GM12878 (cell line): ENCODE measurements at regions not wholly inside any gene's neighbourhood (a gene's known extent, or its start where the extent isn't known, plus 50 kb on each side); places are given as distances from the start of the nearest gene placed in this dataset.
"Not testable (repeated sequence)": the region's sequence is repeated elsewhere in the genome, so short reads cannot be mapped to it uniquely, and the experiment has no call there.

Source experiments
- ATAC-seq: fragments of 200-7000 bp; cut with Tn5 transposase; 3 replicates; pipeline ENCODE4 v1.9.1; 2020; ENCODE audit warnings: mild to moderate bottlenecking, moderate library complexity
- BruUV-seq: library from RNA; stranded (reverse); fragments of 400-500 nt; replicated peaks from 2 replicates; lab custom pipeline; 2021; lab: Mats Ljungman, UMichigan
- CTCF ChIA-PET: fragments of 300-600 bp; sonication (Branson Sonifier 250); formaldehyde crosslinking; extraction: SDS; loops from one replicate; lab custom pipeline; 2021; ENCODE audit warnings: inconsistent platforms; lab: Yijun Ruan, JAX
- POLR2A ChIA-PET: fragments of 350-600 bp; formaldehyde crosslinking; extraction: SDS; loops from one replicate; lab custom pipeline; 2021; ENCODE audit warnings: inconsistent platforms; lab: Charles Lee
- RAD21 ChIA-PET: fragments of 300-600 bp; sonication (Branson Sonifier 250); formaldehyde crosslinking; loops from one replicate; lab custom pipeline; 2023; ENCODE audit warnings: antibody characterized with exemption; ENCODE audit not compliant: unreplicated experiment; lab: Charles Lee
- SMC1A ChIA-PET: fragments of 300-600 bp; sonication (Branson Sonifier 250); formaldehyde crosslinking; loops from one replicate; lab custom pipeline; 2023; ENCODE audit not compliant: unreplicated experiment, uncharacterized antibody; lab: Charles Lee
- DNase-seq: peaks from one replicate; pipeline ENCODE4 v3.0.0-alpha.2; 2011; ENCODE audit warnings: low read depth, low spot score
- FAIRE-seq: peaks from 3 replicates; lab custom pipeline; 2011; peaks lifted over from hg19 to GRCh38; lab: Jason Lieb, UNC
- H2AFZ ChIP-seq: 2 replicates; pipeline ENCODE4 v1.6.0; 2011; ENCODE audit warnings: low read depth, low read length, control low read depth; ENCODE audit not compliant: control insufficient read depth
- H3K27ac ChIP-seq: 2 replicates; pipeline ENCODE4 v1.5.1; 2011; ENCODE audit warnings: control low read depth; ENCODE audit not compliant: control insufficient read depth, insufficient read depth
- H3K27me3 ChIP-seq, 2 experiments: replicated peaks in 1 of 2; 2 replicates each; pipeline versions ENCODE4 v1.6.0 to v1.6.1; 2011; ENCODE audit warnings: low read length in 1 of 2; ENCODE audit not compliant: control insufficient read depth in 2 of 2, insufficient read depth in 2 of 2
- H3K36me3 ChIP-seq, 2 experiments: 2 replicates each; pipeline ENCODE4 v1.5.1; 2011; ENCODE audit warnings: low read length in 1 of 2; ENCODE audit not compliant: control insufficient read depth in 2 of 2, insufficient read depth in 2 of 2
- H3K4me1 ChIP-seq: 2 replicates; pipeline ENCODE4 v1.6.1; 2011; ENCODE audit warnings: mild to moderate bottlenecking, low read length, moderate library complexity, mixed read lengths; ENCODE audit not compliant: control insufficient read depth, insufficient read depth
- H3K4me2 ChIP-seq: 2 replicates; pipeline ENCODE4 v1.6.0; 2011; ENCODE audit warnings: control low read depth; ENCODE audit not compliant: control insufficient read depth, insufficient read depth
- H3K4me3 ChIP-seq: fragments of 200-600 bp; sonication (generic); 2 replicates; pipeline ENCODE4 v1.5.1; 2016
- H3K79me2 ChIP-seq: 2 replicates; pipeline ENCODE4 v1.6.0; 2011; ENCODE audit warnings: low read length; ENCODE audit not compliant: control insufficient read depth, insufficient read depth
- H3K9ac ChIP-seq: 2 replicates; pipeline ENCODE4 v1.8.0; 2011; ENCODE audit warnings: low read length, control low read depth, mixed read lengths; ENCODE audit not compliant: control insufficient read depth, insufficient read depth
- H3K9me3 ChIP-seq: replicated peaks from 3 replicates; pipeline ENCODE4 v1.5.1; 2011; ENCODE audit warnings: mild to moderate bottlenecking, low read length; ENCODE audit not compliant: control insufficient read depth, insufficient read depth
- H4K20me1 ChIP-seq: 2 replicates; pipeline ENCODE4 v1.6.0; 2011; ENCODE audit not compliant: control insufficient read depth, insufficient read depth
- CBFB ChIP-seq: IDR thresholded peaks from 2 replicates; pipeline ENCODE4 v1.6.1; 2016; ENCODE audit warnings: antibody characterized with exemption, low read depth
- EGR1 ChIP-seq, 2 experiments: IDR thresholded peaks; 1 replicate in 1 of 2; 2 replicates in 1 of 2; pipeline ENCODE4 v1.6.1; 2011 to 2012; ENCODE audit warnings: low read depth in 2 of 2, low read length in 2 of 2, borderline replicate concordance in 1 of 2, mild to moderate bottlenecking in 1 of 2, moderate library complexity in 1 of 2
- HCFC1 ChIP-seq: fragments of 150-350 bp; IDR thresholded peaks from 2 replicates; pipeline ENCODE4 v1.6.1; 2014; ENCODE audit warnings: low read length
- HDAC6 ChIP-seq: fragments of 200-600 bp; sonication (generic); IDR thresholded peaks from one replicate; pipeline ENCODE4 v1.8.0; 2017; ENCODE audit warnings: antibody characterized with exemption; ENCODE audit not compliant: unreplicated experiment
- MEF2A ChIP-seq: IDR thresholded peaks from 2 replicates; pipeline ENCODE4 v1.6.1; 2011; ENCODE audit warnings: low read depth, mild to moderate bottlenecking, low read length, moderate library complexity; ENCODE audit not compliant: insufficient read depth
- PRDM15 ChIP-seq: fragments of 450-650 bp; formaldehyde crosslinking; IDR thresholded peaks from 2 replicates; pipeline ENCODE4 v1.4.0; 2020; ENCODE audit warnings: mild to moderate bottlenecking, moderate library complexity
- WGBS: methylation state at CpG from one replicate; pipeline ENCODE4 v1.1.6; 2016; ENCODE audit warnings: low lambda C conversion rate; ENCODE audit not compliant: insufficient replicate concordance, insufficient coverage; ENCODE audit errors: missing lambda C conversion rate; 5-methylcytosine and 5-hydroxymethylcytosine counted together
- in situ Hi-C: fragments of 300-500 bp; cut with MboI; formaldehyde crosslinking; loops from 9 replicates; pipeline ENCODE4 v1.14.3; 2018; ENCODE audit warnings: mixed read lengths
- intact Hi-C: fragments of 100-400 bp; cut with micrococcal nuclease; formaldehyde crosslinking; loops from one replicate; pipeline ENCODE4 v1.14.2; 2022; ENCODE audit not compliant: unreplicated experiment

GRCh38 chr13:54057416-54057815, 1028.8 kb downstream of the OLFM4 start:
- FAIRE-seq, SMC1A ChIA-PET: not testable (repeated sequence)

GRCh38 chr13:54069958-54070357, 1041.3 kb downstream of the OLFM4 start:
- DNase-seq, SMC1A ChIA-PET, H3K79me2 ChIP-seq, H4K20me1 ChIP-seq, FAIRE-seq, intact Hi-C loops, BruUV-seq, RAD21 ChIA-PET, H3K4me3 ChIP-seq, H3K9ac ChIP-seq, H3K27me3 ChIP-seq, ATAC-seq, H3K36me3 ChIP-seq, H3K9me3 ChIP-seq, POLR2A ChIA-PET, H3K4me2 ChIP-seq, H3K4me1 ChIP-seq, in situ Hi-C loops, H2AFZ ChIP-seq, H3K27ac ChIP-seq: not testable (repeated sequence)
- CTCF ChIA-PET = interaction anchor here (1.1 kb wide), 1 partner anchor 10 kb away, joined by 3 read pairs; no protein-coding TSS in a partner anchor
- WGBS = 25% methylated on average over 8 of the region's 8 CpGs

More at GRCh38 chr13:54057416-54057815, 1028.8 kb downstream of the OLFM4 start:
- H3K27ac ChIP-seq, H3K79me2 ChIP-seq, in situ Hi-C loops, ATAC-seq, BruUV-seq, H3K4me2 ChIP-seq, RAD21 ChIA-PET, H3K9me3 ChIP-seq, intact Hi-C loops, DNase-seq, H2AFZ ChIP-seq, CTCF ChIA-PET, H3K27me3 ChIP-seq, H3K4me1 ChIP-seq, POLR2A ChIA-PET, H3K36me3 ChIP-seq, H4K20me1 ChIP-seq, H3K4me3 ChIP-seq, H3K9ac ChIP-seq: not testable (repeated sequence)
- 19% methylated on average over 5 of the region's 5 CpGs for WGBS

DNA sequence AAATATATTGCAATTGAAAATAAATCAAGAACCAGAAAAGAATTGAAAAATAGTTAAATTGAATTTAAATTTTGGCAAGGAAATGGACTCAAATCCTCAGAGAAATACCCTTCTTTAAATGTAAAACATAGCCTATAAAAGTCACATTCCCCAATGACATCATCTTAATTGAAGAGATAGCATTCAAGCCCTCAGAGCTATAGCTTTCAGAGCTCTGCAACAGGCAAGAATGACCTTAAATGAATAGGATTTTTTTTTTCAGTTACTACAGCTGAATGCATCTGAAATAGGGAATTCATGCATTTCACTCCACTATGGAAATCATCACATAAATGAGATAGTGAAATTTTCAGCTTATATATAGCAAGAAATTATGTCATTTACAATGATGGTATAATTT, 1049.0 kb downstream of the OLFM4 start:
- intact Hi-C loops (no loop called here), in situ Hi-C loops (no loop called here)
- FAIRE-seq (no peak), DNase-seq (no peak), ATAC-seq (no peak)
- TF ChIP-seq PRDM15 (CRISPR knock-in tag) (no peak), CBFB (no peak), HCFC1 (no peak), HDAC6 (no peak), EGR1 (IDR thresholded peaks at IDR 0.05; ENCODE audit: borderline replicate concordance in 1 of 2, low read depth in 2 of 2, low read length in 2 of 2) (no peak), MEF2A (no peak)
- H3K4me1 ChIP-seq = no peaks in the 10 kb centered on the region
- H3K4me2 ChIP-seq = no peak overlapping the region
- ChIA-PET SMC1A (no interaction called here), RAD21 (no interaction called here), POLR2A (no interaction called here), CTCF (no interaction called here)
- no peak overlapping the region for H2AFZ ChIP-seq
- H3K36me3 ChIP-seq = no peaks in the 10 kb centered on the region
- no peak overlapping the region for H3K9ac ChIP-seq
- no peak overlapping the region for H3K27ac ChIP-seq
- H3K79me2 ChIP-seq = no peaks in the 10 kb centered on the region
- BruUV-seq = no TSS peak
- no peaks in the 10 kb centered on the region for H3K27me3 ChIP-seq
- no peaks in the 10 kb centered on the region; the same call in 1 of the 2 replicates for H4K20me1 ChIP-seq
- H3K9me3 ChIP-seq = no peaks in the 10 kb centered on the region
- H3K4me3 ChIP-seq = no peak overlapping the region
